GM12878 (cell line): ENCODE measurements at regions not wholly inside any gene's neighbourhood (a gene's known extent, or its start where the extent isn't known, plus 50 kb on each side); places are given as distances from the start of the nearest gene placed in this dataset.

Experiments
- ATAC-seq: fragments of 200-7000 bp; cut with Tn5 transposase; 3 replicates; pipeline ENCODE4 v1.9.1; 2020; ENCODE audit warnings: mild to moderate bottlenecking, moderate library complexity
- BruUV-seq: library from RNA; stranded (reverse); fragments of 400-500 nt; replicated peaks from 2 replicates; lab custom pipeline; 2021; lab: Mats Ljungman, UMichigan
- CTCF ChIA-PET: fragments of 300-600 bp; sonication (Branson Sonifier 250); formaldehyde crosslinking; extraction: SDS; loops from one replicate; lab custom pipeline; 2021; ENCODE audit warnings: inconsistent platforms; lab: Yijun Ruan, JAX
- POLR2A ChIA-PET: fragments of 350-600 bp; formaldehyde crosslinking; extraction: SDS; loops from one replicate; lab custom pipeline; 2021; ENCODE audit warnings: inconsistent platforms; lab: Charles Lee
- RAD21 ChIA-PET: fragments of 300-600 bp; sonication (Branson Sonifier 250); formaldehyde crosslinking; loops from one replicate; lab custom pipeline; 2023; ENCODE audit warnings: antibody characterized with exemption; ENCODE audit not compliant: unreplicated experiment; lab: Charles Lee
- SMC1A ChIA-PET: fragments of 300-600 bp; sonication (Branson Sonifier 250); formaldehyde crosslinking; loops from one replicate; lab custom pipeline; 2023; ENCODE audit not compliant: unreplicated experiment, uncharacterized antibody; lab: Charles Lee
- DNase-seq: peaks from one replicate; pipeline ENCODE4 v3.0.0-alpha.2; 2011; ENCODE audit warnings: low read depth, low spot score
- FAIRE-seq: peaks from 3 replicates; lab custom pipeline; 2011; peaks lifted over from hg19 to GRCh38; lab: Jason Lieb, UNC
- H2AFZ ChIP-seq: 2 replicates; pipeline ENCODE4 v1.6.0; 2011; ENCODE audit warnings: low read depth, low read length, control low read depth; ENCODE audit not compliant: control insufficient read depth
- H3K27ac ChIP-seq: 2 replicates; pipeline ENCODE4 v1.5.1; 2011; ENCODE audit warnings: control low read depth; ENCODE audit not compliant: control insufficient read depth, insufficient read depth
- H3K27me3 ChIP-seq, 2 experiments: replicated peaks in 1 of 2; 2 replicates each; pipeline versions ENCODE4 v1.6.0 to v1.6.1; 2011; ENCODE audit warnings: low read length in 1 of 2; ENCODE audit not compliant: control insufficient read depth in 2 of 2, insufficient read depth in 2 of 2
- H3K36me3 ChIP-seq, 2 experiments: 2 replicates each; pipeline ENCODE4 v1.5.1; 2011; ENCODE audit warnings: low read length in 1 of 2; ENCODE audit not compliant: control insufficient read depth in 2 of 2, insufficient read depth in 2 of 2
- H3K4me1 ChIP-seq: 2 replicates; pipeline ENCODE4 v1.6.1; 2011; ENCODE audit warnings: mild to moderate bottlenecking, low read length, moderate library complexity, mixed read lengths; ENCODE audit not compliant: control insufficient read depth, insufficient read depth
- H3K4me2 ChIP-seq: 2 replicates; pipeline ENCODE4 v1.6.0; 2011; ENCODE audit warnings: control low read depth; ENCODE audit not compliant: control insufficient read depth, insufficient read depth
- H3K4me3 ChIP-seq: fragments of 200-600 bp; sonication (generic); 2 replicates; pipeline ENCODE4 v1.5.1; 2016
- H3K79me2 ChIP-seq: 2 replicates; pipeline ENCODE4 v1.6.0; 2011; ENCODE audit warnings: low read length; ENCODE audit not compliant: control insufficient read depth, insufficient read depth
- H3K9ac ChIP-seq: 2 replicates; pipeline ENCODE4 v1.8.0; 2011; ENCODE audit warnings: low read length, control low read depth, mixed read lengths; ENCODE audit not compliant: control insufficient read depth, insufficient read depth
- H3K9me3 ChIP-seq: replicated peaks from 3 replicates; pipeline ENCODE4 v1.5.1; 2011; ENCODE audit warnings: mild to moderate bottlenecking, low read length; ENCODE audit not compliant: control insufficient read depth, insufficient read depth
- H4K20me1 ChIP-seq: 2 replicates; pipeline ENCODE4 v1.6.0; 2011; ENCODE audit not compliant: control insufficient read depth, insufficient read depth
- CBX3 ChIP-seq: fragments of 200-600 bp; sonication (generic); IDR thresholded peaks from 2 replicates; pipeline ENCODE4 v1.6.1; 2016; ENCODE audit warnings: low read depth, borderline replicate concordance
- E2F8 ChIP-seq: fragments of 450-650 bp; IDR thresholded peaks from 2 replicates; pipeline ENCODE4 v1.6.1; 2018; ENCODE audit warnings: mild to moderate bottlenecking, low read depth, moderate library complexity; ENCODE audit not compliant: partially characterized antibody
- ELK1 ChIP-seq: IDR thresholded peaks from 2 replicates; pipeline ENCODE4 v1.6.1; 2012; ENCODE audit warnings: low read depth, low read length, improper control_type of control experiment
- WRNIP1 ChIP-seq: IDR thresholded peaks from 2 replicates; pipeline ENCODE4 v1.6.1; 2011; ENCODE audit warnings: low read depth, low read length, improper control_type of control experiment, borderline replicate concordance
- YBX1 ChIP-seq: fragments of 450-650 bp; IDR thresholded peaks from 2 replicates; pipeline ENCODE4 v1.6.1; 2016; ENCODE audit warnings: antibody characterized with exemption
- ZBTB4 ChIP-seq: fragments of 450-650 bp; formaldehyde crosslinking; IDR thresholded peaks from 2 replicates; pipeline ENCODE4 v1.4.0; 2022; ENCODE audit warnings: mild to moderate bottlenecking, moderate library complexity
- WGBS: methylation state at CpG from one replicate; pipeline ENCODE4 v1.1.6; 2016; ENCODE audit warnings: low lambda C conversion rate; ENCODE audit not compliant: insufficient replicate concordance, insufficient coverage; ENCODE audit errors: missing lambda C conversion rate; 5-methylcytosine and 5-hydroxymethylcytosine counted together
- in situ Hi-C: fragments of 300-500 bp; cut with MboI; formaldehyde crosslinking; loops from 9 replicates; pipeline ENCODE4 v1.14.3; 2018; ENCODE audit warnings: mixed read lengths
- intact Hi-C: fragments of 100-400 bp; cut with micrococcal nuclease; formaldehyde crosslinking; loops from one replicate; pipeline ENCODE4 v1.14.2; 2022; ENCODE audit not compliant: unreplicated experiment

GRCh38 chr14:100439781-100440180 lies 116.6 kb downstream of the SLC25A47 start:
- no peak overlapping the region for H3K9ac ChIP-seq
- RAD21 ChIA-PET = interaction anchor here (1.4 to 4.2 kb wide), 2 partner anchors 57 to 206 kb away, joined by 4 to 36 read pairs; no protein-coding TSS in a partner anchor
- H4K20me1 ChIP-seq = no peaks in the 10 kb centered on the region
- CTCF ChIA-PET = interaction anchor here (0.5 to 5.8 kb wide), 9 partner anchors 11 to 216 kb away, joined by 3 to 67 read pairs (median 3); no protein-coding TSS in a partner anchor
- H2AFZ ChIP-seq = no peak overlapping the region
- no peaks in the 10 kb centered on the region for H3K27me3 ChIP-seq
- POLR2A ChIA-PET = no interaction called here
- no peaks in the 10 kb centered on the region for H3K79me2 ChIP-seq
- no peaks in the 10 kb centered on the region for H3K9me3 ChIP-seq
- in situ Hi-C loops = no loop called here
- H3K4me2 ChIP-seq = no peak overlapping the region
- intact Hi-C loops = loop anchor here (2.0 kb wide), 1 partner anchor 205 kb away; no protein-coding TSS in a partner anchor
- FAIRE-seq (no peak), ATAC-seq (no peak), DNase-seq (no peak)
- SMC1A ChIA-PET = interaction anchor here (0.9 to 1.6 kb wide), 5 partner anchors 37 to 214 kb away, joined by 3 to 13 read pairs (median 4); no protein-coding TSS in a partner anchor
- TF ChIP-seq WRNIP1 (no peak), YBX1 (no peak), CBX3 (no peak), ZBTB4 (CRISPR knock-in tag) (no peak), E2F8 (no peak), ELK1 (no peak)
- no TSS peak for BruUV-seq
- H3K27ac ChIP-seq = no peak overlapping the region
- H3K36me3 ChIP-seq = no peaks in the 10 kb centered on the region
- peaks cover 5% of the 10 kb centered on the region for H3K4me1 ChIP-seq
- no peak overlapping the region for H3K4me3 ChIP-seq
- WGBS = 56% methylated on average over 6 of the region's 6 CpGs
